ENCODE measurements at regions not wholly inside any gene's neighbourhood (a gene's known extent, or its start where the extent isn't known, plus 50 kb on each side); places are given as distances from the start of the nearest gene placed in this dataset.

DNA sequence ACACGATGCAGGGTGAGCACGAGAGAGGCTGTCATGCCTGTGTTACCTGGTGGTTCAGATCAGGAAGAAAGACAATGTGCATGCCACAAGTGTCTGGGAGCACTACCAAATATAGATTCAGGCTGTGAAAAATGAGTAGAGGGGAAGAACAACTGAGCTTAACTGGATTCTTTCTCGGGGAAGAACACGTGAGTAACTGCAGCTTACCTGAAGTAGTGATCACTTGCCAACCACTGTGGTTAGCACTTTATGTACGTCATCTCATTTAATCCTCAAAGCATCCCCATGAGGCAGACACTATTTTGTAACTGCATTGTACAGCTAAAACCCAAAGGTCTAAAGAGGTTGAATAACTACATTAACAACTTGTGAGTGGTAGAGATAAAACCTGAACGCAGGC lies 746.2 kb downstream of the TUSC7 start:
- no peak overlapping the region for H3K4me3 ChIP-seq
- H3K4me1 ChIP-seq (replicated peaks), result no peaks in the 10 kb centered on the region
- no peaks in the 10 kb centered on the region for H3K9me3 ChIP-seq (replicated peaks)
- no peak for DNase-seq (ENCODE audit: low read depth in 1 of 2, low spot score in 2 of 2)
- no peaks in the 10 kb centered on the region for H3K27me3 ChIP-seq (replicated peaks)
- no peak overlapping the region for H3K27ac ChIP-seq
- no peaks in the 10 kb centered on the region for H3K36me3 ChIP-seq

- Histone ChIP-seq H3K27ac (no peak overlapping the region), H3K27me3 (replicated peaks) (no peaks in the 10 kb centered on the region), H3K9me3 (replicated peaks) (no peaks in the 10 kb centered on the region), H3K4me3 (no peak overlapping the region), H3K4me1 (replicated peaks) (no peaks in the 10 kb centered on the region), H3K36me3 (no peaks in the 10 kb centered on the region)
- DNase-seq (ENCODE audit: low read depth in 1 of 2, low spot score in 2 of 2), result no peak
Observed at GRCh38 chr3:117463276-117464115, 753.9 kb downstream of the TUSC7 start.

GRCh38 chr3:117471831-117472230 lies 762.3 kb downstream of the TUSC7 start:
- Histone ChIP-seq H3K27ac (no peak overlapping the region), H3K4me1 (replicated peaks) (no peaks in the 10 kb centered on the region), H3K27me3 (replicated peaks) (peaks cover 4% of the 10 kb centered on the region; the same call in 1 of the 2 replicates), H3K4me3 (no peak overlapping the region), H3K9me3 (replicated peaks) (no peaks in the 10 kb centered on the region), H3K36me3 (no peaks in the 10 kb centered on the region)
- no peak for DNase-seq (ENCODE audit: low read depth in 1 of 2, low spot score in 2 of 2)

DNA sequence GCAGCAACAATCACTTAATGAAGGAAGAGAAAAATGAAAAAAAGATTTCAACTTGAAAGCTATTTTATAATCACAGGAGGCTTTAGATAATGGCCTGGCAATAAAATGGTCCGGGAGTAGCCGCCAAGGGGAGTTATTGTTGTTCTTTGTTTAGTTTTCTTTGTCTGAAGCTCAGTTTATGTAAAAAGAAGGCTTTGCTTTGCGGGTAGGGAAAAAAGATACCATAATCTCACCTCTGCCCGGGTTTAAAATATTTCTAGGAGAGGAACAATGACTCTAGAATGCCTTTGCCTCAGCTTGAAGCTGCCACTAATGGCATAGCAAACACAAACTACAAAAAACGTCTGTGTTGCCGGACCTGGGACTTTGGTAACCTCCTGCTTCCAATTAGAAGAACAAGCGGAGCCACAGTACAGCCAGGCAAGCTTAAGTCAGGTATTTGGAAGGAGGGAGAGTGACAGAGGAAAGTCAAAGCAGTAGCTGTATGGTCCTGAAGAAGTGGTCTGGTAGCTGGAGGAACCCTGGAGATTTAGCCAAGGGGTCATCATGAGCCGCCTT lies 764.5 kb downstream of the TUSC7 start:
- Histone ChIP-seq H3K27me3 (replicated peaks) (peaks cover 4% of the 10 kb centered on the region; the same call in 1 of the 2 replicates), H3K4me1 (replicated peaks) (no peaks in the 10 kb centered on the region), H3K4me3 (no peak overlapping the region), H3K27ac (no peak overlapping the region), H3K9me3 (replicated peaks) (no peaks in the 10 kb centered on the region), H3K36me3 (no peaks in the 10 kb centered on the region)
- DNase-seq (ENCODE audit: low read depth in 1 of 2, low spot score in 2 of 2), result no peak

DNA sequence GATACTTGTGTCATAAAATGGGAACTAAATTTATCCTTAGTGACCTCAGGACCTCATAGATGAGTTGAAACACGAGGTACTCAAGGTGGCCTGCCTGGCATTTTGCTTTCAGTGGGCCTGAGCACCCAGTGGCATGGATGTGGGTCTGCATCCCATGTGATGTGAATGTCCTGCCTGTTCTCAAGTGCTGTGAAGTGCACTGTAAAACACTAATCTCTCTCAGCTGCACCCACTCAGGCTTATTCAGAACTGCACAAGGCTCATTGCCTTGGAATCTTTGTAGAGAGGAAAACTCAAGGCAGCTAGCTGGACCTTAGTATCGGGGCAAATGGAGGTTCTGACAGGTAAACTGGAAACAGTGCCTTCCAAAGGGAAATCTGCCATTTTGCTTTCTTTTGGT lies 767.0 kb downstream of the TUSC7 start:
- Histone ChIP-seq H3K4me3 (no peak overlapping the region), H3K27ac (no peak overlapping the region), H3K36me3 (no peaks in the 10 kb centered on the region), H3K4me1 (replicated peaks) (no peaks in the 10 kb centered on the region), H3K27me3 (replicated peaks) (no peaks in the 10 kb centered on the region; the same call in 1 of the 2 replicates), H3K9me3 (replicated peaks) (no peaks in the 10 kb centered on the region)
- DNase-seq (ENCODE audit: low read depth in 1 of 2, low spot score in 2 of 2), result no peak

DNA sequence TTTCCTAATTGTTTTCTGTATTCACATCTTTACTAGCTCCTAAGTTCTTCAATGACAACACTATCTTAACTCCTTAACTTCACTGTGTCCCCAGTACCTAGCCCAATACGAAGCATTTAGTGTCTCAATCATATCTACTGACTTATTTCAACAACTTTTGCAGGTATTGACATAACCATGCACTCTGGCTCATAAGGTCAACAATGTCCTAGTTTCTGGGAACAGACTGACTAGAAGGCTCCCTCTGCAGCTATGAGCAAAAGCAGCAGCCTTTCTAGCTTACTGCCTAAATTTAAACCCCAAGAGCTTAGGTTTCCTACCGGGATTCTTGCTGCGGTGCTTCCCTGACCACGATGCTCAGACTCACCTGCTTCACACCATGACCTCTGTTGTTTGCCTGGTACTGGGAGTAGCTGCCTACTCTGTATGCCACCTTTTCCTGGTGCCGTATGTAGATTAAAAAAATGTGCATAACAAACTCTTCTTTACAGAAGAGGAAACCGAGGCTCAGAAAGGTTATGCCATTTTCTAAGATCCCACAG lies 767.7 kb downstream of the TUSC7 start:
- H3K4me1 ChIP-seq (replicated peaks), result no peaks in the 10 kb centered on the region
- no peak overlapping the region for H3K27ac ChIP-seq
- H3K36me3 ChIP-seq, result no peaks in the 10 kb centered on the region
- DNase-seq (ENCODE audit: low read depth in 1 of 2, low spot score in 2 of 2), result no peak
- no peak overlapping the region for H3K4me3 ChIP-seq
- no peaks in the 10 kb centered on the region; the same call in 1 of the 2 replicates for H3K27me3 ChIP-seq (replicated peaks)
- no peaks in the 10 kb centered on the region for H3K9me3 ChIP-seq (replicated peaks)

- no peaks in the 10 kb centered on the region for H3K36me3 ChIP-seq
- no peaks in the 10 kb centered on the region; the same call in 1 of the 2 replicates for H3K27me3 ChIP-seq (replicated peaks)
- H3K4me1 ChIP-seq (replicated peaks), result no peaks in the 10 kb centered on the region
- no peaks in the 10 kb centered on the region for H3K9me3 ChIP-seq (replicated peaks)
- no peak overlapping the region for H3K4me3 ChIP-seq
- no peak for DNase-seq (ENCODE audit: low read depth in 1 of 2, low spot score in 2 of 2)
- no peak overlapping the region for H3K27ac ChIP-seq
Observed at GRCh38 chr3:117479095-117479494, 769.5 kb downstream of the TUSC7 start.

DNA sequence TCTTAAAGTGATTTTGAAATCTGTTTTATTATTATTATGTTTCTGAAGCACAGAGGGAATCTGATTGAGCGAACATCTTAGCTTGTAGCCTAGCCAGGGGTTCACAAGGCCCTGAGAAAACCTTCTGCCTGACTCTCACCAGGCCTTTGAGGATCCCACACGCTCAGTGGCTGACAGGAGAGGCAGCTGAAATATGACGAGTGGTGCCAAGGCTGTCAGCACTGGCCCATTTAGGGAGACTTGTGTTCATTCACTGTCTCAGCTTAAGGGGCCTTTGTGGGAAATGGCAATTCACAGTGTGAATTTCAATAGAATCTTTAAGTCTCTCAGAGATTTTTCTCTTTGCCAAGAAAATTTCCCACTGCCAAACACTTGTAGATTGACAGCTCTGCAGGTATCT lies 770.9 kb downstream of the TUSC7 start:
- no peak overlapping the region for H3K4me3 ChIP-seq
- no peaks in the 10 kb centered on the region for H3K9me3 ChIP-seq (replicated peaks)
- no peak overlapping the region for H3K27ac ChIP-seq
- no peaks in the 10 kb centered on the region for H3K27me3 ChIP-seq (replicated peaks)
- no peaks in the 10 kb centered on the region for H3K4me1 ChIP-seq (replicated peaks)
- no peak for DNase-seq (ENCODE audit: low read depth in 1 of 2, low spot score in 2 of 2)
- H3K36me3 ChIP-seq, result no peaks in the 10 kb centered on the region

- Histone ChIP-seq H3K4me3 (no peak overlapping the region), H3K27me3 (replicated peaks) (no peaks in the 10 kb centered on the region), H3K9me3 (replicated peaks) (no peaks in the 10 kb centered on the region), H3K36me3 (no peaks in the 10 kb centered on the region), H3K4me1 (replicated peaks) (no peaks in the 10 kb centered on the region), H3K27ac (no peak overlapping the region)
- DNase-seq (ENCODE audit: low read depth in 1 of 2, low spot score in 2 of 2), result no peak
Observed at GRCh38 chr3:117480972-117481371, 771.4 kb downstream of the TUSC7 start.

GRCh38 chr3:117483839-117484238 lies 774.3 kb downstream of the TUSC7 start:
- no peak for DNase-seq (ENCODE audit: low read depth in 1 of 2, low spot score in 2 of 2)
- Histone ChIP-seq H3K27me3 (replicated peaks) (no peaks in the 10 kb centered on the region), H3K4me3 (no peak overlapping the region), H3K9me3 (replicated peaks) (no peaks in the 10 kb centered on the region), H3K27ac (no peak overlapping the region), H3K36me3 (no peaks in the 10 kb centered on the region), H3K4me1 (replicated peaks) (no peaks in the 10 kb centered on the region)

- no peak for DNase-seq (ENCODE audit: low read depth in 1 of 2, low spot score in 2 of 2)
- no peak overlapping the region for H3K4me3 ChIP-seq
- no peaks in the 10 kb centered on the region for H3K4me1 ChIP-seq (replicated peaks)
- no peaks in the 10 kb centered on the region for H3K9me3 ChIP-seq (replicated peaks)
- H3K27me3 ChIP-seq (replicated peaks), result no peaks in the 10 kb centered on the region
- H3K27ac ChIP-seq, result no peak overlapping the region
- no peaks in the 10 kb centered on the region for H3K36me3 ChIP-seq
Observed at GRCh38 chr3:117485841-117486240, 776.3 kb downstream of the TUSC7 start.

GRCh38 chr3:117486719-117487716 lies 777.4 kb downstream of the TUSC7 start:
- DNase-seq (ENCODE audit: low read depth in 1 of 2, low spot score in 2 of 2), result no peak
- H3K9me3 ChIP-seq (replicated peaks), result no peaks in the 10 kb centered on the region
- H3K36me3 ChIP-seq, result no peaks in the 10 kb centered on the region
- H3K27me3 ChIP-seq (replicated peaks), result no peaks in the 10 kb centered on the region
- no peaks in the 10 kb centered on the region for H3K4me1 ChIP-seq (replicated peaks)
- no peak overlapping the region for H3K4me3 ChIP-seq
- H3K27ac ChIP-seq, result no peak overlapping the region

DNA sequence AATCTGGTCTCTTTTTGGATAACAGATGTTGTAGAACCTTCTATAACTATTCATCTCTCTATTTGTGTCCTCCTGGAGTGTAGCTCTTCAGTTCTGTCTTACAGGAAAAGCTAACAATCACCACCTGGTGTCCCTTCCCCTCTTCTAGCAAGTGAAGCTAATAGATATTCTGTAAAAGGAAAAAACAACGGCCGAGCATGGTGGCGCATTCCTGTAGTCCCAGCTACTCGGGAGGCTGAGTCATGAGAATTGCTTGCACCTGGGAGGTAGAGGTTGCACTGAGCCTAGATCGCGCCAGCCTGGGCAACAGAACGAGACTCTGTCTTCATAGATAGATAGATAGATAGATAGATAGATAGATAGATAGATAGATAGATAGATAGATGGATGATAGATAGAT lies 779.4 kb downstream of the TUSC7 start:
- Histone ChIP-seq H3K4me1 (replicated peaks) (no peaks in the 10 kb centered on the region), H3K36me3 (no peaks in the 10 kb centered on the region), H3K27me3 (replicated peaks) (no peaks in the 10 kb centered on the region), H3K4me3 (no peak overlapping the region), H3K9me3 (replicated peaks) (no peaks in the 10 kb centered on the region), H3K27ac (no peak overlapping the region)
- no peak for DNase-seq (ENCODE audit: low read depth in 1 of 2, low spot score in 2 of 2)
